GM12878 (cell line): ENCODE measurements at regions not wholly inside any gene's neighbourhood (a gene's known extent, or its start where the extent isn't known, plus 50 kb on each side); places are given as distances from the start of the nearest gene placed in this dataset.

Source experiments
- ATAC-seq: fragments of 200-7000 bp; cut with Tn5 transposase; 3 replicates; pipeline ENCODE4 v1.9.1; 2020; ENCODE audit warnings: mild to moderate bottlenecking, moderate library complexity
- BruUV-seq: library from RNA; stranded (reverse); fragments of 400-500 nt; replicated peaks from 2 replicates; lab custom pipeline; 2021; lab: Mats Ljungman, UMichigan
- CTCF ChIA-PET: fragments of 300-600 bp; sonication (Branson Sonifier 250); formaldehyde crosslinking; extraction: SDS; loops from one replicate; lab custom pipeline; 2021; ENCODE audit warnings: inconsistent platforms; lab: Yijun Ruan, JAX
- POLR2A ChIA-PET: fragments of 350-600 bp; formaldehyde crosslinking; extraction: SDS; loops from one replicate; lab custom pipeline; 2021; ENCODE audit warnings: inconsistent platforms; lab: Charles Lee
- RAD21 ChIA-PET: fragments of 300-600 bp; sonication (Branson Sonifier 250); formaldehyde crosslinking; loops from one replicate; lab custom pipeline; 2023; ENCODE audit warnings: antibody characterized with exemption; ENCODE audit not compliant: unreplicated experiment; lab: Charles Lee
- SMC1A ChIA-PET: fragments of 300-600 bp; sonication (Branson Sonifier 250); formaldehyde crosslinking; loops from one replicate; lab custom pipeline; 2023; ENCODE audit not compliant: unreplicated experiment, uncharacterized antibody; lab: Charles Lee
- DNase-seq: peaks from one replicate; pipeline ENCODE4 v3.0.0-alpha.2; 2011; ENCODE audit warnings: low read depth, low spot score
- FAIRE-seq: peaks from 3 replicates; lab custom pipeline; 2011; peaks lifted over from hg19 to GRCh38; lab: Jason Lieb, UNC
- H2AFZ ChIP-seq: 2 replicates; pipeline ENCODE4 v1.6.0; 2011; ENCODE audit warnings: low read depth, low read length, control low read depth; ENCODE audit not compliant: control insufficient read depth
- H3K27ac ChIP-seq: 2 replicates; pipeline ENCODE4 v1.5.1; 2011; ENCODE audit warnings: control low read depth; ENCODE audit not compliant: control insufficient read depth, insufficient read depth
- H3K27me3 ChIP-seq, 2 experiments: replicated peaks in 1 of 2; 2 replicates each; pipeline versions ENCODE4 v1.6.0 to v1.6.1; 2011; ENCODE audit warnings: low read length in 1 of 2; ENCODE audit not compliant: control insufficient read depth in 2 of 2, insufficient read depth in 2 of 2
- H3K36me3 ChIP-seq, 2 experiments: 2 replicates each; pipeline ENCODE4 v1.5.1; 2011; ENCODE audit warnings: low read length in 1 of 2; ENCODE audit not compliant: control insufficient read depth in 2 of 2, insufficient read depth in 2 of 2
- H3K4me1 ChIP-seq: 2 replicates; pipeline ENCODE4 v1.6.1; 2011; ENCODE audit warnings: mild to moderate bottlenecking, low read length, moderate library complexity, mixed read lengths; ENCODE audit not compliant: control insufficient read depth, insufficient read depth
- H3K4me2 ChIP-seq: 2 replicates; pipeline ENCODE4 v1.6.0; 2011; ENCODE audit warnings: control low read depth; ENCODE audit not compliant: control insufficient read depth, insufficient read depth
- H3K4me3 ChIP-seq: fragments of 200-600 bp; sonication (generic); 2 replicates; pipeline ENCODE4 v1.5.1; 2016
- H3K79me2 ChIP-seq: 2 replicates; pipeline ENCODE4 v1.6.0; 2011; ENCODE audit warnings: low read length; ENCODE audit not compliant: control insufficient read depth, insufficient read depth
- H3K9ac ChIP-seq: 2 replicates; pipeline ENCODE4 v1.8.0; 2011; ENCODE audit warnings: low read length, control low read depth, mixed read lengths; ENCODE audit not compliant: control insufficient read depth, insufficient read depth
- H3K9me3 ChIP-seq: replicated peaks from 3 replicates; pipeline ENCODE4 v1.5.1; 2011; ENCODE audit warnings: mild to moderate bottlenecking, low read length; ENCODE audit not compliant: control insufficient read depth, insufficient read depth
- H4K20me1 ChIP-seq: 2 replicates; pipeline ENCODE4 v1.6.0; 2011; ENCODE audit not compliant: control insufficient read depth, insufficient read depth
- ASH2L ChIP-seq: fragments of 300-600, 200-600 bp; sonication (generic); IDR thresholded peaks from 2 replicates; pipeline ENCODE4 v1.6.1; 2017; ENCODE audit warnings: low read depth, mild to moderate bottlenecking, borderline replicate concordance
- MEF2A ChIP-seq: IDR thresholded peaks from 2 replicates; pipeline ENCODE4 v1.6.1; 2011; ENCODE audit warnings: low read depth, mild to moderate bottlenecking, low read length, moderate library complexity; ENCODE audit not compliant: insufficient read depth
- RELA ChIP-seq: fragments of 450-650 bp; IDR thresholded peaks from 2 replicates; pipeline ENCODE4 v1.8.0; 2014; ENCODE audit warnings: borderline replicate concordance; ENCODE audit not compliant: partially characterized antibody
- RFX5 ChIP-seq: IDR thresholded peaks from 2 replicates; pipeline ENCODE4 v1.6.1; 2011; ENCODE audit warnings: low read depth, low read length, improper control_type of control experiment
- SMC3 ChIP-seq: IDR thresholded peaks from 2 replicates; pipeline ENCODE4 v1.6.1; 2011; ENCODE audit warnings: low read length, improper control_type of control experiment, borderline replicate concordance
- SPI1 ChIP-seq: IDR thresholded peaks from 2 replicates; pipeline ENCODE4 v1.6.1; 2011; ENCODE audit warnings: low read depth, mild to moderate bottlenecking, low read length, moderate library complexity, borderline replicate concordance; ENCODE audit not compliant: insufficient read depth
- SREBF2 ChIP-seq: IDR thresholded peaks from 2 replicates; pipeline ENCODE4 v1.6.1; 2012; ENCODE audit warnings: mild to moderate bottlenecking, low read length
- TCF12 ChIP-seq: IDR thresholded peaks from 2 replicates; pipeline ENCODE4 v1.6.1; 2011; ENCODE audit warnings: low read depth, mild to moderate bottlenecking, low read length
- TCF7 ChIP-seq: IDR thresholded peaks from 2 replicates; pipeline ENCODE4 v1.6.1; 2014; ENCODE audit warnings: antibody characterized with exemption, borderline replicate concordance
- WRNIP1 ChIP-seq: IDR thresholded peaks from 2 replicates; pipeline ENCODE4 v1.6.1; 2011; ENCODE audit warnings: low read depth, low read length, improper control_type of control experiment, borderline replicate concordance
- YBX1 ChIP-seq: fragments of 450-650 bp; IDR thresholded peaks from 2 replicates; pipeline ENCODE4 v1.6.1; 2016; ENCODE audit warnings: antibody characterized with exemption
- ZNF217 ChIP-seq: fragments of 450-650 bp; IDR thresholded peaks from 2 replicates; pipeline ENCODE4 v1.6.1; 2017; ENCODE audit warnings: antibody characterized with exemption, mild to moderate bottlenecking
- WGBS: methylation state at CpG from one replicate; pipeline ENCODE4 v1.1.6; 2016; ENCODE audit warnings: low lambda C conversion rate; ENCODE audit not compliant: insufficient replicate concordance, insufficient coverage; ENCODE audit errors: missing lambda C conversion rate; 5-methylcytosine and 5-hydroxymethylcytosine counted together
- in situ Hi-C: fragments of 300-500 bp; cut with MboI; formaldehyde crosslinking; loops from 9 replicates; pipeline ENCODE4 v1.14.3; 2018; ENCODE audit warnings: mixed read lengths
- intact Hi-C: fragments of 100-400 bp; cut with micrococcal nuclease; formaldehyde crosslinking; loops from one replicate; pipeline ENCODE4 v1.14.2; 2022; ENCODE audit not compliant: unreplicated experiment
- TF ChIP-seq, protein P1 (sequence below): fragments of 450-650 bp; conservative IDR thresholded peaks from 2 replicates; pipeline ENCODE4 v1.6.1; 2017; ENCODE audit warnings: mild to moderate bottlenecking, moderate library complexity

DNA sequence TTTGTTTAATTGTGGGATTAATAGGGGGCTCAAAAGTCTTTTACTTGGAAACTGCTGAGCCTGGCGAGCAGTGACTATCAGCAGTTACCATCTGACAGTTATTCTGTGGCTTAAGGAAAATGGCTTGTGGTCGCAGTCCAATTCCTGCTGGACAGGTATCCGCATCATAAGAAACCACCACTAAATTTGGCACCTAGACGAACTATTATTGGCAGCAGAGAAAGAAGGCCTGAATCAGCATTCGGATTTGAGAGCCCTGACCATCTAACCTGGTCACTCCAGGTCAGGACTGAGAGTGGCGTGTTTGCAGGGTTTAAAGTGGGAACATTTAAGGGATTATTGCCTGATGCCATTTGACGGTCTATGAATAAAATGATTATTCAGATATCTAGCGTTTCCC lies 146.4 kb downstream of the RPS12 start:
- TF ChIP-seq ZNF217 (no peak), TCF12 (no peak), WRNIP1 (no peak), RELA (no peak), ASH2L (no peak), SPI1 (no peak), TCF7 (no peak), MEF2A (no peak), RFX5 (no peak), YBX1 (no peak), SMC3 (no peak), SREBF2 (no peak)
- TF ChIP-seq, protein P1, sequence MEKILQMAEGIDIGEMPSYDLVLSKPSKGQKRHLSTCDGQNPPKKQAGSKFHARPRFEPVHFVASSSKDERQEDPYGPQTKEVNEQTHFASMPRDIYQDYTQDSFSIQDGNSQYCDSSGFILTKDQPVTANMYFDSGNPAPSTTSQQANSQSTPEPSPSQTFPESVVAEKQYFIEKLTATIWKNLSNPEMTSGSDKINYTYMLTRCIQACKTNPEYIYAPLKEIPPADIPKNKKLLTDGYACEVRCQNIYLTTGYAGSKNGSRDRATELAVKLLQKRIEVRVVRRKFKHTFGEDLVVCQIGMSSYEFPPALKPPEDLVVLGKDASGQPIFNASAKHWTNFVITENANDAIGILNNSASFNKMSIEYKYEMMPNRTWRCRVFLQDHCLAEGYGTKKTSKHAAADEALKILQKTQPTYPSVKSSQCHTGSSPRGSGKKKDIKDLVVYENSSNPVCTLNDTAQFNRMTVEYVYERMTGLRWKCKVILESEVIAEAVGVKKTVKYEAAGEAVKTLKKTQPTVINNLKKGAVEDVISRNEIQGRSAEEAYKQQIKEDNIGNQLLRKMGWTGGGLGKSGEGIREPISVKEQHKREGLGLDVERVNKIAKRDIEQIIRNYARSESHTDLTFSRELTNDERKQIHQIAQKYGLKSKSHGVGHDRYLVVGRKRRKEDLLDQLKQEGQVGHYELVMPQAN = no peak
- Histone ChIP-seq H4K20me1 (no peaks in the 10 kb centered on the region), H2AFZ (no peak overlapping the region), H3K9me3 (no peaks in the 10 kb centered on the region), H3K4me2 (no peak overlapping the region), H3K36me3 (no peaks in the 10 kb centered on the region), H3K4me3 (no peak overlapping the region), H3K27me3 (no peaks in the 10 kb centered on the region), H3K4me1 (no peaks in the 10 kb centered on the region; the same call in 1 of the 2 replicates), H3K79me2 (no peaks in the 10 kb centered on the region), H3K27ac (no peak overlapping the region), H3K9ac (no peak overlapping the region)
- BruUV-seq = no TSS peak
- no peak for DNase-seq
- CTCF ChIA-PET = interaction anchor here (1.0 to 4.1 kb wide), 6 partner anchors 11 to 432 kb away, joined by 3 to 44 read pairs (median 4); no protein-coding TSS in a partner anchor
- SMC1A ChIA-PET = interaction anchor here (1.2 to 2.7 kb wide), 3 partner anchors 9 to 131 kb away, joined by 3 to 15 read pairs (median 10); no protein-coding TSS in a partner anchor
- in situ Hi-C loops = loop anchor here (5.0 to 10.0 kb wide), 3 partner anchors 123 to 594 kb away; no protein-coding TSS in a partner anchor
- intact Hi-C loops = loop anchor here (1.0 to 10.0 kb wide), 3 partner anchors 82 to 954 kb away; no protein-coding TSS in a partner anchor
- POLR2A ChIA-PET = no interaction called here
- RAD21 ChIA-PET = interaction anchor here (2.8 kb wide), 1 partner anchor 130 kb away, joined by 14 read pairs; no protein-coding TSS in a partner anchor
- 31% methylated on average over 8 of the region's 8 CpGs for WGBS
- no peak for FAIRE-seq
- no peak for ATAC-seq
